WTC11 (cell line): ENCODE measurements at regions not wholly inside any gene's neighbourhood (a gene's known extent, or its start where the extent isn't known, plus 50 kb on each side); places are given as distances from the start of the nearest gene placed in this dataset.

Experiments used
- CTCF ChIP-seq: fragments of 200-600 bp; IDR thresholded peaks from 2 replicates; pipeline ENCODE4 v1.8.0; 2022; ENCODE audit warnings: antibody characterized with exemption
- FOXP1 ChIP-seq: sonication (generic); formaldehyde crosslinking; IDR thresholded peaks from 2 replicates; pipeline ENCODE4 v1.8.0; 2022; ENCODE audit warnings: missing genetic modification reagents, mild to moderate bottlenecking, moderate library complexity, borderline replicate concordance
- NR1H2 ChIP-seq: sonication (generic); formaldehyde crosslinking; IDR thresholded peaks from 2 replicates; pipeline ENCODE4 v1.9.0; 2021; ENCODE audit warnings: mild to moderate bottlenecking, moderate library complexity, missing genetic modification reagents
- ZBTB21 ChIP-seq: sonication (generic); formaldehyde crosslinking; IDR thresholded peaks from 2 replicates; pipeline ENCODE4 v1.8.1; 2023; ENCODE audit warnings: mild to moderate bottlenecking, missing genetic modification reagents, borderline replicate concordance

GRCh38 chr9:13616491-13617035, 337.1 kb upstream of the MPDZ start:
- TF ChIP-seq CTCF, result no peak
- TF ChIP-seq NR1H2 (CRISPR knock-in tag), result no peak
- no peak for TF ChIP-seq ZBTB21 (CRISPR knock-in tag)
- no peak for TF ChIP-seq FOXP1 (CRISPR knock-in tag)
